H9 (cell line): ENCODE measurements at regions not wholly inside any gene's neighbourhood (a gene's known extent, or its start where the extent isn't known, plus 50 kb on each side); places are given as distances from the start of the nearest gene placed in this dataset.
A peak's percentile ranks its signal among the peaks of the same experiment; 100 is the strongest.

ENCODE experiments used
- DNase-seq: peaks from one replicate; pipeline ENCODE4 v3.0.0-alpha.2; 2017
- H2AFZ ChIP-seq: one replicate; pipeline ENCODE4 v1.6.1; 2013; ENCODE audit warnings: mild to moderate bottlenecking, low read length, control low read depth, moderate library complexity
- H2AK5ac ChIP-seq: 2 replicates; pipeline ENCODE4 v1.6.1; 2013; ENCODE audit warnings: low read length, control low read depth, mixed read lengths; ENCODE audit not compliant: insufficient read length
- H2BK120ac ChIP-seq: one replicate; pipeline ENCODE4 v1.6.1; 2013; ENCODE audit warnings: low read depth, mild to moderate bottlenecking, low read length, control low read depth, inconsistent platforms; ENCODE audit not compliant: poor library complexity, severe bottlenecking
- H2BK12ac ChIP-seq: 2 replicates; pipeline ENCODE4 v1.6.1; 2013; ENCODE audit warnings: low read length, control low read depth, mixed read lengths, low read depth; ENCODE audit not compliant: insufficient read length
- H2BK15ac ChIP-seq: 2 replicates; pipeline ENCODE4 v1.6.1; 2013; ENCODE audit warnings: low read depth, low read length, control low read depth
- H2BK20ac ChIP-seq: one replicate; pipeline ENCODE4 v1.6.1; 2013; ENCODE audit warnings: low read depth, mild to moderate bottlenecking, low read length, control low read depth, inconsistent platforms; ENCODE audit not compliant: poor library complexity, severe bottlenecking
- H2BK5ac ChIP-seq: 2 replicates; pipeline ENCODE4 v1.6.1; 2013; ENCODE audit warnings: low read length, control low read depth, mixed read lengths; ENCODE audit not compliant: insufficient read length
- H3K14ac ChIP-seq: 2 replicates; pipeline ENCODE4 v1.6.1; 2013; ENCODE audit warnings: low read length, control low read depth; ENCODE audit not compliant: insufficient read depth
- H3K18ac ChIP-seq: 2 replicates; pipeline ENCODE4 v1.6.1; 2013; ENCODE audit warnings: low read depth, mild to moderate bottlenecking, mixed read lengths, low read length, control low read depth; ENCODE audit not compliant: insufficient read length
- H3K23ac ChIP-seq: 2 replicates; pipeline ENCODE4 v1.6.1; 2013; ENCODE audit warnings: low read length, control low read depth, mixed read lengths, low read depth; ENCODE audit not compliant: insufficient read length
- H3K23me2 ChIP-seq: 2 replicates; pipeline ENCODE4 v1.6.1; 2013; ENCODE audit warnings: low read depth, mild to moderate bottlenecking, mixed read lengths, low read length, control low read depth; ENCODE audit not compliant: insufficient read length, poor library complexity, severe bottlenecking
- H3K27ac ChIP-seq: 2 replicates; pipeline ENCODE4 v1.5.1; 2013; ENCODE audit warnings: low read length, control low read depth, mixed read lengths, low read depth; ENCODE audit not compliant: insufficient read length
- H3K27me3 ChIP-seq: 2 replicates; pipeline ENCODE4 v1.6.1; 2013; ENCODE audit warnings: low read length, control low read depth, inconsistent platforms; ENCODE audit not compliant: insufficient read depth
- H3K4ac ChIP-seq: 2 replicates; pipeline ENCODE4 v1.6.1; 2013; ENCODE audit warnings: low read depth, mild to moderate bottlenecking, control low read depth, inconsistent platforms, low read length, moderate library complexity
- H3K4me1 ChIP-seq: 2 replicates; pipeline ENCODE4 v1.6.1; 2013; ENCODE audit warnings: low read length, control low read depth, inconsistent platforms; ENCODE audit not compliant: insufficient read depth
- H3K4me2 ChIP-seq: 2 replicates; pipeline ENCODE4 v1.6.1; 2013; ENCODE audit warnings: low read length, control low read depth, mixed read lengths; ENCODE audit not compliant: insufficient read length, insufficient read depth
- H3K56ac ChIP-seq: 2 replicates; pipeline ENCODE4 v1.6.1; 2013; ENCODE audit warnings: low read depth, mild to moderate bottlenecking, mixed read lengths, low read length, control low read depth; ENCODE audit not compliant: insufficient read length
- H3K79me1 ChIP-seq: 2 replicates; pipeline ENCODE4 v1.6.1; 2013; ENCODE audit warnings: low read depth, mild to moderate bottlenecking, moderate library complexity, low read length, control low read depth, inconsistent platforms; ENCODE audit not compliant: insufficient read depth, poor library complexity, severe bottlenecking
- H3K79me2 ChIP-seq: 2 replicates; pipeline ENCODE4 v1.6.1; 2013; ENCODE audit warnings: low read length, control low read depth, inconsistent platforms; ENCODE audit not compliant: insufficient read depth
- H3K9ac ChIP-seq: 2 replicates; pipeline ENCODE4 v1.6.1; 2013; ENCODE audit warnings: low read length, control low read depth, mixed read lengths; ENCODE audit not compliant: insufficient read length; ENCODE audit errors: extremely low read depth
- H3K9me3 ChIP-seq: one replicate; pipeline ENCODE4 v1.6.1; 2013; ENCODE audit warnings: low read depth, low read length, inconsistent platforms; ENCODE audit not compliant: control insufficient read depth
- H3T11ph ChIP-seq: one replicate; pipeline ENCODE4 v1.6.1; 2013; ENCODE audit warnings: mild to moderate bottlenecking, low read length, control low read depth, inconsistent platforms
- H4K20me1 ChIP-seq: one replicate; pipeline ENCODE4 v1.6.1; 2013; ENCODE audit not compliant: control insufficient read depth, insufficient read length, insufficient read depth
- H4K5ac ChIP-seq: 2 replicates; pipeline ENCODE4 v1.6.1; 2013; ENCODE audit warnings: low read depth, mild to moderate bottlenecking, mixed read lengths, low read length, control low read depth; ENCODE audit not compliant: insufficient read length
- H4K8ac ChIP-seq: replicated peaks from 2 replicates; pipeline ENCODE4 v1.6.1; 2013; ENCODE audit warnings: low read length, control low read depth, mixed read lengths, low read depth; ENCODE audit not compliant: insufficient read length
- H4K91ac ChIP-seq: 2 replicates; pipeline ENCODE4 v1.6.1; 2013; ENCODE audit warnings: low read depth, mild to moderate bottlenecking, moderate library complexity, mixed read lengths, low read length, control low read depth; ENCODE audit not compliant: insufficient read length
- H3K27ac Mint-ChIP-seq, 3 experiments: 2 replicates in 2 of 3; 3 replicates in 1 of 3; pipeline ENCODE4 v1.8.0; 2020 to 2021; ENCODE audit warnings: mixed read lengths in 3 of 3, mild to moderate bottlenecking in 1 of 3, moderate library complexity in 1 of 3
- H3K27me3 Mint-ChIP-seq: 2 replicates; pipeline ENCODE4 v1.8.0; 2021; ENCODE audit warnings: low read depth, mild to moderate bottlenecking, moderate library complexity, mixed read lengths
- H3K36me3 Mint-ChIP-seq, 3 experiments: 2 replicates in 2 of 3; 3 replicates in 1 of 3; pipeline ENCODE4 v1.8.0; 2020 to 2021; ENCODE audit warnings: low read depth in 3 of 3, mixed read lengths in 3 of 3; ENCODE audit not compliant: insufficient read depth in 1 of 3
- H3K4me1 Mint-ChIP-seq, 2 experiments: 2 replicates each; pipeline ENCODE4 v1.8.0; 2020; ENCODE audit warnings: mixed read lengths in 2 of 2
- H3K4me3 Mint-ChIP-seq, 2 experiments: 2 replicates in 1 of 2; 3 replicates in 1 of 2; pipeline ENCODE4 v1.8.0; 2020 to 2021; ENCODE audit warnings: mild to moderate bottlenecking in 2 of 2, mixed read lengths in 2 of 2, moderate library complexity in 1 of 2
- H3K9me3 Mint-ChIP-seq, 2 experiments: 2 replicates in 1 of 2; 3 replicates in 1 of 2; pipeline ENCODE4 v1.8.0; 2020; ENCODE audit warnings: mild to moderate bottlenecking in 2 of 2, mixed read lengths in 2 of 2, moderate library complexity in 1 of 2
- WGBS: extraction: QIAGEN DNeasy Blood & Tissue Kit; methylation state at CpG from one replicate; pipeline ENCODE4 v1.1.7; 2013; ENCODE audit warnings: missing lambda C conversion rate, low lambda C conversion rate, mixed read lengths; ENCODE audit not compliant: insufficient read length; ENCODE audit errors: extremely low coverage; 5-methylcytosine and 5-hydroxymethylcytosine counted together
- TF ChIP-seq, protein P1 (sequence below): fragments of 200-600 bp; sonication (generic); conservative IDR thresholded peaks from 3 replicates; pipeline ENCODE4 v1.8.0; 2021; ENCODE audit warnings: antibody characterized with exemption, mild to moderate bottlenecking

GRCh38 chr5:74017112-74017511 lies 391.1 kb downstream of the ARHGEF28 start:
- no peaks in the 10 kb centered on the region for H3K36me3 Mint-ChIP-seq
- H3K27ac Mint-ChIP-seq: no peak overlapping the region
- Histone ChIP-seq H3K9me3 (no peaks in the 10 kb centered on the region), H4K91ac (no peak overlapping the region), H3K56ac (no peak overlapping the region), H3K23me2 (no peaks in the 10 kb centered on the region), H3K79me1 (no peaks in the 10 kb centered on the region), H2BK5ac (no peak overlapping the region), H3K27ac (no peak overlapping the region), H4K5ac (no peak overlapping the region), H3K23ac (no peak overlapping the region), H3K14ac (no peak overlapping the region), H3K27me3 (no peaks in the 10 kb centered on the region), H3T11ph (no peak overlapping the region), H3K9ac (no peak overlapping the region), H4K8ac (no peak overlapping the region), H3K18ac (no peak overlapping the region), H3K4ac (no peak overlapping the region), H3K79me2 (no peaks in the 10 kb centered on the region), H2BK15ac (no peak overlapping the region), H2AK5ac (no peak overlapping the region), H3K4me1 (no peaks in the 10 kb centered on the region), H3K4me2 (no peak overlapping the region), H2BK20ac (no peak overlapping the region), H4K20me1 (no peaks in the 10 kb centered on the region), H2BK12ac (no peak overlapping the region), H2BK120ac (no peak overlapping the region), H2AFZ (no peak overlapping the region)
- peaks cover 7 to 14% of the 10 kb centered on the region in 2 experiments; a peak in 3 of 4 replicates for H3K4me1 Mint-ChIP-seq
- no peaks in the 10 kb centered on the region for H3K9me3 Mint-ChIP-seq
- H3K27me3 Mint-ChIP-seq: peaks cover 2% of the 10 kb centered on the region
- no peak overlapping the region for H3K4me3 Mint-ChIP-seq
- WGBS: no CpG with 5 or more reads among the region's 2 CpGs
- TF ChIP-seq, protein P1, sequence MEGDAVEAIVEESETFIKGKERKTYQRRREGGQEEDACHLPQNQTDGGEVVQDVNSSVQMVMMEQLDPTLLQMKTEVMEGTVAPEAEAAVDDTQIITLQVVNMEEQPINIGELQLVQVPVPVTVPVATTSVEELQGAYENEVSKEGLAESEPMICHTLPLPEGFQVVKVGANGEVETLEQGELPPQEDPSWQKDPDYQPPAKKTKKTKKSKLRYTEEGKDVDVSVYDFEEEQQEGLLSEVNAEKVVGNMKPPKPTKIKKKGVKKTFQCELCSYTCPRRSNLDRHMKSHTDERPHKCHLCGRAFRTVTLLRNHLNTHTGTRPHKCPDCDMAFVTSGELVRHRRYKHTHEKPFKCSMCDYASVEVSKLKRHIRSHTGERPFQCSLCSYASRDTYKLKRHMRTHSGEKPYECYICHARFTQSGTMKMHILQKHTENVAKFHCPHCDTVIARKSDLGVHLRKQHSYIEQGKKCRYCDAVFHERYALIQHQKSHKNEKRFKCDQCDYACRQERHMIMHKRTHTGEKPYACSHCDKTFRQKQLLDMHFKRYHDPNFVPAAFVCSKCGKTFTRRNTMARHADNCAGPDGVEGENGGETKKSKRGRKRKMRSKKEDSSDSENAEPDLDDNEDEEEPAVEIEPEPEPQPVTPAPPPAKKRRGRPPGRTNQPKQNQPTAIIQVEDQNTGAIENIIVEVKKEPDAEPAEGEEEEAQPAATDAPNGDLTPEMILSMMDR: no peak
- DNase-seq: peak; percentile 50
